ENCODE measurements at regions not wholly inside any gene's neighbourhood (a gene's known extent, or its start where the extent isn't known, plus 50 kb on each side); places are given as distances from the start of the nearest gene placed in this dataset.

DNA sequence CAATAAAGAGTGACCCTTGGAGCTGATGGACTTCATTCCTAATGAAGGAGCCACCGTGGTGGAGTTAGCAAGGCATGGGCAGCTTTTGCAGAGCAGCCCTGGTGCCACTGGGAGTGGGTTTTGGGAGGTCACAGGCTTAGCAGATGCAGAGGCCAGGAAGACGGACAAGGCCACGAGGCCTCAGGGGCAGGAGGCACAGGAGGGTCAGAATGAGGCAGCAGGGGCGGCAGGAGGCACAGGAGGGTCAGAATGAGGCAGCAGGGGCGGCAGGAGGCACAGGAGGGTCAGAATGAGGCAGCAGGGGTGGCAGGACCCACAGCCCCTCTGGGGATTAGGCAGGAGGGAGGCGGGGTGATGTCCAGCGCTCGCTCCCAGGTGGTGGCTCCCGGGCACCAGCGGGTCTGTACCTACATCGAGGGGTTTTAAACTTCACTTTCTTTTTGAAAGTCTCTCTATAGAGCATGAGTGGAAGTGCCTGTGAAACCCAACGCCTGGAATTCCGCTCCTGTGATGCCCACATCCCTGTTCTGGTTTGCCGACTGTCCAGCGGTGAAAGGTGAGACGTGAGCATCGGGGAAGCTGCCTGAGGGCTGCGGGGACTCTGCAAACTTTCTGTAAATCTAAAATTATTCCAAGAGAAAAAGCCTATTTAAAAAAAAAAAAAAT, 521.6 kb downstream of the BRD1 start:
- no peak overlapping the region for H3K4me3 ChIP-seq (ENCODE audit: low read depth, low read length)
- no peak for DNase-seq (ENCODE audit: low read depth)
- TF ChIP-seq, protein P1, sequence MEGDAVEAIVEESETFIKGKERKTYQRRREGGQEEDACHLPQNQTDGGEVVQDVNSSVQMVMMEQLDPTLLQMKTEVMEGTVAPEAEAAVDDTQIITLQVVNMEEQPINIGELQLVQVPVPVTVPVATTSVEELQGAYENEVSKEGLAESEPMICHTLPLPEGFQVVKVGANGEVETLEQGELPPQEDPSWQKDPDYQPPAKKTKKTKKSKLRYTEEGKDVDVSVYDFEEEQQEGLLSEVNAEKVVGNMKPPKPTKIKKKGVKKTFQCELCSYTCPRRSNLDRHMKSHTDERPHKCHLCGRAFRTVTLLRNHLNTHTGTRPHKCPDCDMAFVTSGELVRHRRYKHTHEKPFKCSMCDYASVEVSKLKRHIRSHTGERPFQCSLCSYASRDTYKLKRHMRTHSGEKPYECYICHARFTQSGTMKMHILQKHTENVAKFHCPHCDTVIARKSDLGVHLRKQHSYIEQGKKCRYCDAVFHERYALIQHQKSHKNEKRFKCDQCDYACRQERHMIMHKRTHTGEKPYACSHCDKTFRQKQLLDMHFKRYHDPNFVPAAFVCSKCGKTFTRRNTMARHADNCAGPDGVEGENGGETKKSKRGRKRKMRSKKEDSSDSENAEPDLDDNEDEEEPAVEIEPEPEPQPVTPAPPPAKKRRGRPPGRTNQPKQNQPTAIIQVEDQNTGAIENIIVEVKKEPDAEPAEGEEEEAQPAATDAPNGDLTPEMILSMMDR (IDR thresholded peaks at IDR 0.05; ENCODE audit: low read depth, low read length, missing control alignments), result no peak

- TF ChIP-seq, protein P1 (IDR thresholded peaks at IDR 0.05; ENCODE audit: low read depth, low read length, missing control alignments), result peak; percentile 87
Observed at GRCh38 chr22:49305214-49305965, 522.3 kb downstream of the BRD1 start.

GRCh38 chr22:49303781-49304461, 523.8 kb downstream of the BRD1 start:
- no peak for DNase-seq (ENCODE audit: low read depth)
- no peak overlapping the region for H3K4me3 ChIP-seq (ENCODE audit: low read depth, low read length)
- TF ChIP-seq, protein P1 (IDR thresholded peaks at IDR 0.05; ENCODE audit: low read depth, low read length, missing control alignments), result no peak

More at GRCh38 chr22:49305214-49305965, 522.3 kb downstream of the BRD1 start:
- DNase-seq (ENCODE audit: low read depth), result no peak
- no peak overlapping the region for H3K4me3 ChIP-seq (ENCODE audit: low read depth, low read length)

GRCh38 chr22:49303061-49303735, 524.5 kb downstream of the BRD1 start:
- no peak for DNase-seq (ENCODE audit: low read depth)
- TF ChIP-seq, protein P1 (IDR thresholded peaks at IDR 0.05; ENCODE audit: low read depth, low read length, missing control alignments), result no peak
- no peak overlapping the region for H3K4me3 ChIP-seq (ENCODE audit: low read depth, low read length)

DNA sequence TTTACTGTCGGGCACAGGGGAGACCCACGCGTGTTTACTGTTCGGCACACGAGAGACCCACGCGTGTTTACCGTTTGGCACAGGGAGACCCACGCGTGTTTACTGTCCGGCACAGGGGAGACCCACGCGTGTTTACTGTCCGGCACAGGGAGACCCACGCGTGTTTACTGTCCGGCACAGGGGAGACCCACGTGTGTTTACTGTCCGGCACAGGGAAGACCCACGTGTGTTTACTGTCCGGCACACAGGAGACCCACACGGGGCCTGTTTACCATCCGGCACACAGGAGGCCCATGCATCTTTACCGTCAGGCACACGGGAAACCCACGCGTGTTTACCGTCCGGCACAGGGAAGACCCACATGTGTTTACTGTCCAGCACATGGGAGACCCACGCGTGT, 525.1 kb downstream of the BRD1 start:
- DNase-seq (ENCODE audit: low read depth), result no peak
- H3K4me3 ChIP-seq (ENCODE audit: low read depth, low read length), result no peak overlapping the region
- TF ChIP-seq, protein P1 (IDR thresholded peaks at IDR 0.05; ENCODE audit: low read depth, low read length, missing control alignments), result no peak

GRCh38 chr22:49302150-49302460, 525.6 kb downstream of the BRD1 start:
- no peak for DNase-seq (ENCODE audit: low read depth)
- no peak overlapping the region for H3K4me3 ChIP-seq (ENCODE audit: low read depth, low read length)
- TF ChIP-seq, protein P1 (IDR thresholded peaks at IDR 0.05; ENCODE audit: low read depth, low read length, missing control alignments), result no peak
